Sciatic nerve (tissue), 2 donors: ENCODE measurements at regions not wholly inside any gene's neighbourhood (a gene's known extent, or its start where the extent isn't known, plus 50 kb on each side); places are given as distances from the start of the nearest gene placed in this dataset.
"Not testable (repeated sequence)": the region's sequence is repeated elsewhere in the genome, so short reads cannot be mapped to it uniquely, and the experiment has no call there.

ENCODE experiments used
- ATAC-seq: fragments of 200-7000 bp; cut with Tn5 transposase; one replicate; pipeline ENCODE4 v1.9.1; 2020; ENCODE audit warnings: mild to moderate bottlenecking, moderate library complexity
- DNase-seq: peaks from one replicate; pipeline ENCODE4 v3.0.0-alpha.2; 2020; ENCODE audit warnings: low spot score
- intact Hi-C: fragments of 100-400 bp; cut with DNase I; formaldehyde crosslinking; loops from one replicate; pipeline ENCODE4 v1.14.2; 2022
- donor health status: DM: no; HTN: no; CAD: no.
- donor health status: DM: no; HTN: no; CAD: no.

- DNase-seq (no peak), ATAC-seq (no peak)
- intact Hi-C loops, result no loop called here
Observed at GRCh38 chr13:22931576-22931975, 249.2 kb upstream of the SGCG start.

GRCh38 chr13:22932632-22933412 is 248.0 kb upstream of the SGCG start:
- intact Hi-C loops, ATAC-seq, DNase-seq: not testable (repeated sequence)

- ATAC-seq (no peak), DNase-seq (no peak)
- intact Hi-C loops, result no loop called here
Observed at GRCh38 chr13:22933571-22934181, 247.1 kb upstream of the SGCG start.

GRCh38 chr13:22934744-22935523 is 245.8 kb upstream of the SGCG start:
- intact Hi-C loops, result no loop called here
- ATAC-seq, result no peak
- DNase-seq, result no peak

- ATAC-seq (no peak), DNase-seq (no peak)
- intact Hi-C loops, result no loop called here
Observed at GRCh38 chr13:22936228-22936627, 244.6 kb upstream of the SGCG start.

GRCh38 chr13:22937241-22937640 is 243.5 kb upstream of the SGCG start:
- intact Hi-C loops, result no loop called here
- ATAC-seq, result no peak

GRCh38 chr13:22937953-22938352 is 242.8 kb upstream of the SGCG start:
- DNase-seq, result no peak
- ATAC-seq, result no peak
- intact Hi-C loops, result no loop called here

More at GRCh38 chr13:22937241-22937640, 243.5 kb upstream of the SGCG start:
- DNase-seq, result no peak

GRCh38 chr13:22938576-22938975 is 242.2 kb upstream of the SGCG start:
- DNase-seq (no peak), ATAC-seq (no peak)
- intact Hi-C loops, result no loop called here

GRCh38 chr13:22939157-22939556 is 241.6 kb upstream of the SGCG start:
- intact Hi-C loops, result no loop called here
- no peak for DNase-seq
- no peak for ATAC-seq

- DNase-seq (no peak), ATAC-seq (no peak)
- intact Hi-C loops, result no loop called here
Observed at GRCh38 chr13:22940090-22940710, 240.6 kb upstream of the SGCG start.

- no peak for ATAC-seq
- intact Hi-C loops, result no loop called here
- DNase-seq, result no peak
Observed at GRCh38 chr13:22940736-22941135, 240.0 kb upstream of the SGCG start.

GRCh38 chr13:22941495-22941894 is 239.3 kb upstream of the SGCG start:
- intact Hi-C loops, ATAC-seq, DNase-seq: not testable (repeated sequence)

GRCh38 chr13:22942831-22943230 is 237.9 kb upstream of the SGCG start:
- ATAC-seq, intact Hi-C loops: not testable (repeated sequence)

GRCh38 chr13:22944378-22944777 is 236.4 kb upstream of the SGCG start:
- intact Hi-C loops, result no loop called here
- ATAC-seq, result no peak

More at GRCh38 chr13:22942831-22943230, 237.9 kb upstream of the SGCG start:
- DNase-seq, result not testable (repeated sequence)

GRCh38 chr13:22945321-22946226 is 235.2 kb upstream of the SGCG start:
- intact Hi-C loops, result no loop called here
- DNase-seq, result no peak
- no peak for ATAC-seq

More at GRCh38 chr13:22944378-22944777, 236.4 kb upstream of the SGCG start:
- DNase-seq, result no peak

- intact Hi-C loops, result no loop called here
Observed at GRCh38 chr13:22948421-22948820, 232.4 kb upstream of the SGCG start.

GRCh38 chr13:22952018-22952417 is 228.8 kb upstream of the SGCG start:
- ATAC-seq, intact Hi-C loops, DNase-seq: not testable (repeated sequence)

More at GRCh38 chr13:22948421-22948820, 232.4 kb upstream of the SGCG start:
- DNase-seq, result peak; percentile 23
- ATAC-seq, result no peak

GRCh38 chr13:22955147-22955546 is 225.6 kb upstream of the SGCG start:
- ATAC-seq, intact Hi-C loops: not testable (repeated sequence)

More at GRCh38 chr13:22955147-22955546, 225.6 kb upstream of the SGCG start:
- not testable (repeated sequence) for DNase-seq
